ENCODE measurements at regions not wholly inside any gene's neighbourhood (a gene's known extent, or its start where the extent isn't known, plus 50 kb on each side); places are given as distances from the start of the nearest gene placed in this dataset.

GRCh38 chr4:53959343-53960120, 104.9 kb downstream of the CHIC2 start:
- ATAC-seq = no peak
- intact Hi-C loops (cut with DNase I) = no loop called here
- Histone ChIP-seq H3K27ac (no peak overlapping the region), H3K27me3 (no peaks in the 10 kb centered on the region), H3K4me3 (no peak overlapping the region), H3K4me1 (no peaks in the 10 kb centered on the region), H3K36me3 (no peaks in the 10 kb centered on the region), H3K9me3 (no peaks in the 10 kb centered on the region)
- TF ChIP-seq CTCF (IDR thresholded peaks at IDR 0.05) = no peak
- peak in 2 of 4 donors; percentile 12 to 28 for DNase-seq

DNA sequence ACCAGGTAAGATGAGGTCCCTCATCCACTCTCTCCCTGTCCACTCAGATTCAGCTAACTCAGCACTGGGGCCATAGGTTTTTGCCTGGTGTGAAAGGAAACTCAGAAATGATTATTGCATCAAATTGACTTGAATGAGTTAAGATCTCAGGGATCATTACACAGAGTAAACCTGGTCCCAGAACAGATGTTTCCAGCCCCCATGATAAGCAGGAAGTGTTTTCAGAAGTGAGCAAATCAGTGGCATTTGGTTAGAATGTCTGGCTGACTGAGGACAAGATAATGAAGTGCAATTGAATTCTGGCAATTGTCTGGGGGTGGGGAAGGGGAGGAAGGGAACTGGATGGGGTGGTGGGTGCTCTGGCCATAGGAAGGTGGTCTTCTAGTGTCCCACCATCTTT, 108.0 kb downstream of the CHIC2 start:
- H3K36me3 ChIP-seq = no peaks in the 10 kb centered on the region
- DNase-seq (no peak), ATAC-seq (no peak)
- TF ChIP-seq CTCF (IDR thresholded peaks at IDR 0.05) = no peak
- no peaks in the 10 kb centered on the region for H3K9me3 ChIP-seq
- H3K27ac ChIP-seq = no peak overlapping the region
- H3K4me3 ChIP-seq = no peak overlapping the region
- no peaks in the 10 kb centered on the region for H3K27me3 ChIP-seq
- H3K4me1 ChIP-seq = no peaks in the 10 kb centered on the region
- intact Hi-C loops (cut with DNase I) = no loop called here

- Histone ChIP-seq H3K36me3 (no peaks in the 10 kb centered on the region), H3K4me1 (no peaks in the 10 kb centered on the region), H3K9me3 (no peaks in the 10 kb centered on the region), H3K4me3 (no peak overlapping the region), H3K27ac (no peak overlapping the region), H3K27me3 (no peaks in the 10 kb centered on the region)
- ATAC-seq (no peak), DNase-seq (no peak)
- no peak for TF ChIP-seq CTCF (IDR thresholded peaks at IDR 0.05)
- intact Hi-C loops (cut with DNase I) = no loop called here
These were observed 108.4 kb downstream of the CHIC2 start for GRCh38 chr4:53956053-53956452.

DNA sequence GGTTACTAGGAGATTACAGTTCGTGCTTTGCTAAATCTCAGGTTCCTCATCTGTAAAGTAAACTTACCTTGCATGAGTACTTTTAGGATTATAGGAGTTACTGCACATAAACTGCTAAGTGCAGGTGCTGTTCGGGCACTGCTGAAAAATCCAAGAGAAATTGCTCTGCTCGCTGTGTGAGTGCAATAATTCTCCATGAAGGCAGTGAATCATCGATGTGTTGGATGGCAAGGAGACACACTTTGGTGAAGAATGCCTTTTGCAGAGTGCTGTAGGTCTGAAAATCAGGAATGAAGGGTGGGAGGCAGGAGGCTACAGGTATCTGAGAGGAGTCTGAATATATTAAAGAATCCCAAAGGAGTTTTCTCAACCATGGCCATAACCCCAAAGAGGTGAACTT, 113.0 kb downstream of the CHIC2 start:
- Histone ChIP-seq H3K4me1 (no peaks in the 10 kb centered on the region), H3K36me3 (no peaks in the 10 kb centered on the region), H3K4me3 (no peak overlapping the region), H3K27ac (no peak overlapping the region), H3K9me3 (no peaks in the 10 kb centered on the region), H3K27me3 (peaks cover 0 to 9% of the 10 kb centered on the region in 2 donors)
- no peak for DNase-seq
- intact Hi-C loops (cut with DNase I) = no loop called here
- ATAC-seq = no peak
- TF ChIP-seq CTCF (IDR thresholded peaks at IDR 0.05) = no peak

DNA sequence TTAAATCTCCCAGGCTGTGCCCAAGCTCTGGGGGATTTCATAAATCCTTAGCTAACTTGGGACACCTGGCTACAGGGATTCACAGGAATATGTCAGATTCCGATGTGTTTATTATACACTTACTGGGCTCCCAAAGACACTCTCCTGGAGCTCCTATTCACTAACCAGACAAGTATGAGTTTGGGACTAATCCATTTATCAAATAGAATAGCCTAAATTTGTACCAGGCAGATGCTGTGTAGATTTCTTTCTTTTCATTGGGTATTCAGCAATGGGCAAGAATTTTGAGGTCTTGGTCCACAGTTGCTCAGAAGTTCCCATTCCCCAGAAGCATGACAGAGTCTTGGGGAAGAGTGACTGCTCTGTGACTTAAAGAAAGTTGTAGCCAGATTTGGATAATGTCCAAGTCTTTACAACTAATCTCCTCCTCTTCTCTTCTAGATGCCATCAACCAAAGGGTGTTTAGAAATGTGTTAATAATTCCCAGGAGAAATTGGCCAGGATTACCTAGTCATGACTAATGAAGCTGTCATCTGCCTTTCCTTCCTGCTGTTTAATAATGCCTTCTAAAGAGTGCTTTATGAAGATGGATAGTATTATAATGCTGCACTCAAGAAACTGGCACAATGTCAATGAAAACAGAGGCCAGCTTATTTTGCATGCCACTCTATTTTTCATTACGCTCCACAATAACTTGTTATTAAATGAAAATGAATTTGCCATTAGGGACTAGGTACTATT, 120.9 kb downstream of the CHIC2 start:
- no peak for TF ChIP-seq CTCF (IDR thresholded peaks at IDR 0.05)
- Histone ChIP-seq H3K27ac (no peak overlapping the region), H3K4me3 (no peak overlapping the region), H3K4me1 (peaks cover 0 to 5% of the 10 kb centered on the region in 2 donors), H3K9me3 (peaks cover 0 to 8% of the 10 kb centered on the region in 2 donors), H3K27me3 (peaks cover 0 to 9% of the 10 kb centered on the region in 2 donors), H3K36me3 (no peaks in the 10 kb centered on the region)
- intact Hi-C loops (cut with DNase I) = no loop called here
- ATAC-seq (peak; percentile 61), DNase-seq (no peak)

Data from left lung (tissue), 4 donors.